ENCODE measurements at regions not wholly inside any gene's neighbourhood (a gene's known extent, or its start where the extent isn't known, plus 50 kb on each side); places are given as distances from the start of the nearest gene placed in this dataset.

DNA sequence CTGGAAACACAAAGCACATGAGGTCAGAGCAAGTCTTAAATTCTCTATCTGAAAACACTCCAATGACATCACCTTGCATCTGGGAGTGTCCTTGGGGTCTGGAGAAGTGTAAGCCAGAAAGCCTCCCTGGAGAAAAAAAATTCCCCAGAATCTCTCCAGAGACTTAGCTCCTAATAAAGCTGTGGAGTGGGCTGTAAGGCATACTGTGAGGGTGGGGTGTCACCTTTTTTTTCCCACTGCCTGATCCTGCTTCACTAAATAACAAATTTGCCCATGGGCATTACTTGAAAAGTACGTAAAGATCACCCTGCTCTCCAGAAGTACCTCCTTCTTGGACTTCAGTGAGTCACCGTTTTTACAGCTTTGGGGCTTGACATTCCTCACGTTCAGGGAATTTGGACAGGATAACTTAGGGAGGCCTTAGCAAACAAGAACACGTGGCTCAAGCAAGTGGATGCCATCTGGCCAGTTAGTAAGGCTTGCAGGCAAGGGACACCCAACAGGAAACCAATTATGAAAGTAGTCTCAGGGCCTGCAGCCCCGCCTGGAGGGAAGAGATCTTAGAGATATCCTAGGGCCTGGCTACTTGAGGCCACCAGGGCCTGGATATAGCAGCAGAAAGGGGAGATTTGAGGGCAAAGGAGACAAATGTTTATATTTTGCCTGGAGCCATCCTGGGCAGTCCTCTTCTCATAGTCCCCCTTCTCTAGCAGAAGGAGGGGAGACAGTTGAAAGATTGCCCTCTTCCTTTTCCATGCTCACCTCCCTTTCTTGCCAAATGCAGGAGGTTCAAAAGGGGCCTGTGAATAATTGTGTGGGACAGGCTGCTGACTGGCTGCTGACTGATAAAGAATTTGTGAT, 60.1 kb upstream of the PLAC1 start:
- no peaks in the 10 kb centered on the region for H3K9me3 ChIP-seq (ENCODE audit: control insufficient read depth in 2 of 3, low read length in 3 of 3)
- Mint-ChIP-seq H3K27me3 (peaks cover 0 to 3% (median 0%) of the 10 kb centered on the region in 5 donors), H3K9me3 (no peaks in the 10 kb centered on the region), H3K4me3 (peak overlapping the region in 1 of 10 donors; percentile 24), H3K4me1 (peaks cover 0 to 11% (median 5%) of the 10 kb centered on the region in 7 donors), H3K27ac (peak overlapping the region in 1 of 9 donors; percentile 68), H3K36me3 (peaks cover 0 to 1% (median 0%) of the 10 kb centered on the region in 5 donors)
- no peaks in the 10 kb centered on the region for H3K36me3 ChIP-seq (ENCODE audit: control insufficient read depth in 2 of 3, insufficient read depth in 3 of 3, low read length in 3 of 3)
- no peaks in the 10 kb centered on the region for H3K4me1 ChIP-seq (ENCODE audit: control insufficient read depth in 2 of 2, insufficient read depth in 2 of 2, low read length in 2 of 2)
- no peaks in the 10 kb centered on the region for H3K27me3 ChIP-seq (ENCODE audit: control insufficient read depth in 2 of 2, insufficient read depth in 2 of 2, low read length in 2 of 2)
- H3K27ac ChIP-seq (ENCODE audit: low read depth, low read length) = no peak overlapping the region
- intact Hi-C loops (cut with micrococcal nuclease) = no loop called here
- H3K4me3 ChIP-seq (ENCODE audit: low read length) = no peak overlapping the region
- ChIA-PET CTCF (no interaction called here), POLR2A (no interaction called here)
- no peak for ATAC-seq
- DNase-seq = no peak

DNA sequence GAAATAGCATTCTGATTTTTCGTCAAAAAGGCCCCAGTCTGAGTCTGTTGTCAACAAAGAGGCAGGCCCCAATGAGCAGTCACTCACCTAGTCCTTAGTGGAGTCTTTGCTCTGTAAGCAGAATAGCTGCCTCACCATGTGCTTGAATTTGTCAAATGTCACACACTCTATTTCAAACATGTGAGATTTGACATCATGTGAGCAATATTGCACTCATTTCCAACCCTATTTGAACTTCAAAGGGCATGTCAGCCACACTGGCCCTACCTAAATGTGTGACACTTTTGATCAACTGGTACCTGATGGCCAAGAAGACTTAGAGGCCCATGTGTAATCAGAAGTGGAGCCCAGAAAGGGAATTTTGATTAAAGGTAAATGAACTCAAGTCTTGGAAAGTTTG, 59.4 kb upstream of the PLAC1 start:
- CTCF ChIA-PET = no interaction called here

DNA sequence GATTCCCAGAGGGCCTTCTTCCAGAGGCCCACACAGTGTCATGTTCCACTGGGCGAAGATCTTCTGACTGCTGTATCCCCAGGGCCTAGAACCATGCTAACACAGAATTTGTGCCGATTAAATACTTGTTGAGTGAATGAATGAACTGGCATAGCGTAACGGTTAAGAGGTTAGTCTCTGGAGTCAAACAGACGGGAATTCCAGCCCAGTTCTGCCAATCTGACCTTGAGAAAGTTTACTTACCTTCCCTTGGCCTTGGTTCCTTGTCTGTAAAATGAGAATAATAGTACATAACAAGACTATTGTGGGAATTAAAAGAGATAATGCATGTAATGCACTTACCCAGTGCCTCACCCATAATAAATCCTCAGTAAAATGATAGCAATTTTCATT, 58.3 kb upstream of the PLAC1 start:
- ChIA-PET POLR2A (no interaction called here), CTCF (no interaction called here)

More for the DNA sequence above, 59.4 kb upstream of the PLAC1 start:
- no peaks in the 10 kb centered on the region for H3K9me3 ChIP-seq (ENCODE audit: control insufficient read depth in 2 of 3, low read length in 3 of 3)
- no peak overlapping the region for H3K4me3 ChIP-seq (ENCODE audit: low read length)
- Mint-ChIP-seq H3K36me3 (peaks cover 0 to 1% (median 0%) of the 10 kb centered on the region in 5 donors), H3K27ac (no peak overlapping the region), H3K4me1 (peaks cover 0 to 11% (median 5%) of the 10 kb centered on the region in 7 donors), H3K9me3 (no peaks in the 10 kb centered on the region), H3K4me3 (no peak overlapping the region), H3K27me3 (peaks cover 0 to 3% (median 0%) of the 10 kb centered on the region in 5 donors)
- ATAC-seq (no peak), DNase-seq (no peak)
- intact Hi-C loops (cut with micrococcal nuclease) = no loop called here
- H3K27me3 ChIP-seq (ENCODE audit: control insufficient read depth in 2 of 2, insufficient read depth in 2 of 2, low read length in 2 of 2) = no peaks in the 10 kb centered on the region
- POLR2A ChIA-PET = no interaction called here
- H3K27ac ChIP-seq (ENCODE audit: low read depth, low read length) = no peak overlapping the region
- no peaks in the 10 kb centered on the region for H3K4me1 ChIP-seq (ENCODE audit: control insufficient read depth in 2 of 2, insufficient read depth in 2 of 2, low read length in 2 of 2)
- no peaks in the 10 kb centered on the region for H3K36me3 ChIP-seq (ENCODE audit: control insufficient read depth in 2 of 3, insufficient read depth in 3 of 3, low read length in 3 of 3)

GRCh38 chrX:134715930-134716619, 57.8 kb upstream of the PLAC1 start:
- Histone ChIP-seq H3K36me3 (ENCODE audit: control insufficient read depth in 2 of 3, insufficient read depth in 3 of 3, low read length in 3 of 3) (no peaks in the 10 kb centered on the region), H3K4me3 (ENCODE audit: low read length) (no peak overlapping the region), H3K27me3 (ENCODE audit: control insufficient read depth in 2 of 2, insufficient read depth in 2 of 2, low read length in 2 of 2) (no peaks in the 10 kb centered on the region), H3K9me3 (ENCODE audit: control insufficient read depth in 2 of 3, low read length in 3 of 3) (no peaks in the 10 kb centered on the region), H3K27ac (ENCODE audit: low read depth, low read length) (no peak overlapping the region), H3K4me1 (ENCODE audit: control insufficient read depth in 2 of 2, insufficient read depth in 2 of 2, low read length in 2 of 2) (no peaks in the 10 kb centered on the region)
- ChIA-PET POLR2A (no interaction called here), CTCF (no interaction called here)
- Mint-ChIP-seq H3K36me3 (peaks cover 0 to 1% (median 0%) of the 10 kb centered on the region in 5 donors), H3K4me1 (peaks cover 0 to 13% (median 5%) of the 10 kb centered on the region in 7 donors), H3K4me3 (no peak overlapping the region), H3K27me3 (peaks cover 0 to 3% (median 0%) of the 10 kb centered on the region in 5 donors), H3K27ac (no peak overlapping the region), H3K9me3 (no peaks in the 10 kb centered on the region)
- ATAC-seq (no peak), DNase-seq (no peak)
- intact Hi-C loops (cut with micrococcal nuclease) = no loop called here

More for the DNA sequence above, 58.3 kb upstream of the PLAC1 start:
- Mint-ChIP-seq H3K27ac (no peak overlapping the region), H3K4me3 (no peak overlapping the region), H3K4me1 (peaks cover 0 to 13% (median 5%) of the 10 kb centered on the region in 7 donors), H3K9me3 (no peaks in the 10 kb centered on the region), H3K27me3 (peaks cover 0 to 3% (median 0%) of the 10 kb centered on the region in 5 donors), H3K36me3 (peaks cover 0 to 1% (median 0%) of the 10 kb centered on the region in 5 donors)
- intact Hi-C loops (cut with micrococcal nuclease) = no loop called here
- no peak overlapping the region for H3K4me3 ChIP-seq (ENCODE audit: low read length)
- no peak overlapping the region for H3K27ac ChIP-seq (ENCODE audit: low read depth, low read length)
- no peak for DNase-seq
- H3K4me1 ChIP-seq (ENCODE audit: control insufficient read depth in 2 of 2, insufficient read depth in 2 of 2, low read length in 2 of 2) = no peaks in the 10 kb centered on the region
- no peaks in the 10 kb centered on the region for H3K27me3 ChIP-seq (ENCODE audit: control insufficient read depth in 2 of 2, insufficient read depth in 2 of 2, low read length in 2 of 2)
- no peaks in the 10 kb centered on the region for H3K36me3 ChIP-seq (ENCODE audit: control insufficient read depth in 2 of 3, insufficient read depth in 3 of 3, low read length in 3 of 3)
- no peaks in the 10 kb centered on the region for H3K9me3 ChIP-seq (ENCODE audit: control insufficient read depth in 2 of 3, low read length in 3 of 3)
- ATAC-seq = no peak

DNA sequence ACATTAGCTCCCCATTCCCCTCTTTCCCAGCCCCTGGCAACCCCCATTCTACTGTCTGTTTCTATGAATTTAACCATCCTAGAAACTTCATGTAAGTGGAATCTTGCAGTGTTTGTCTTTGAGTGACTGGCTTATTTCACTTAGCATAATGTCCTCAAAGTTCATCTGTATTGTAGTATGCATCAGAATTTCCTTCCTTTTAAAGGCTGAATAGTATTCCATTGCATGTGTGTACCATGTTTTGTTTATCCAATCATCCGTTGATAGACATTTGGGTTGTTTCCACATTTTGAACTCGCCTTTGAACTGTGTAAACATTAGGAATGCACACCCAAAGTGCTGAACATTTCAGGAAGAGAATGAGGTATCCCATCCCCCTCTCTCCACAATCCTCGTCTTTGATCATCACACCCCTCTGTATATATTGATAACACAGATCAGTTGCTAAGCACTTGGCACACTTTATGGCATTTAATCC, 56.4 kb upstream of the PLAC1 start:
- Mint-ChIP-seq H3K9me3 (no peaks in the 10 kb centered on the region), H3K36me3 (no peaks in the 10 kb centered on the region), H3K27me3 (peaks cover 0 to 3% (median 0%) of the 10 kb centered on the region in 5 donors), H3K27ac (peak overlapping the region in 1 of 9 donors; percentile 74), H3K4me1 (peaks cover 0 to 13% (median 5%) of the 10 kb centered on the region in 7 donors), H3K4me3 (no peak overlapping the region)
- Histone ChIP-seq H3K27ac (ENCODE audit: low read depth, low read length) (no peak overlapping the region), H3K36me3 (ENCODE audit: control insufficient read depth in 2 of 3, insufficient read depth in 3 of 3, low read length in 3 of 3) (no peaks in the 10 kb centered on the region), H3K4me3 (ENCODE audit: low read length) (no peak overlapping the region), H3K4me1 (ENCODE audit: control insufficient read depth in 2 of 2, insufficient read depth in 2 of 2, low read length in 2 of 2) (no peaks in the 10 kb centered on the region), H3K27me3 (ENCODE audit: control insufficient read depth in 2 of 2, insufficient read depth in 2 of 2, low read length in 2 of 2) (no peaks in the 10 kb centered on the region), H3K9me3 (ENCODE audit: control insufficient read depth in 2 of 3, low read length in 3 of 3) (no peaks in the 10 kb centered on the region)
- ChIA-PET POLR2A (no interaction called here), CTCF (no interaction called here)
- DNase-seq (no peak), ATAC-seq (no peak)
- intact Hi-C loops (cut with micrococcal nuclease) = no loop called here

GRCh38 chrX:134713618-134714107, 55.4 kb upstream of the PLAC1 start:
- POLR2A ChIA-PET = no interaction called here
- no peak overlapping the region for H3K27ac Mint-ChIP-seq

More at GRCh38 chrX:134713618-134714107, 55.4 kb upstream of the PLAC1 start:
- H3K36me3 Mint-ChIP-seq = no peaks in the 10 kb centered on the region
- intact Hi-C loops (cut with micrococcal nuclease) = no loop called here
- no peaks in the 10 kb centered on the region for H3K9me3 Mint-ChIP-seq
- ATAC-seq (no peak), DNase-seq (no peak)
- Histone ChIP-seq H3K9me3 (ENCODE audit: control insufficient read depth in 2 of 3, low read length in 3 of 3) (no peaks in the 10 kb centered on the region), H3K27me3 (ENCODE audit: control insufficient read depth in 2 of 2, insufficient read depth in 2 of 2, low read length in 2 of 2) (no peaks in the 10 kb centered on the region), H3K36me3 (ENCODE audit: control insufficient read depth in 2 of 3, insufficient read depth in 3 of 3, low read length in 3 of 3) (no peaks in the 10 kb centered on the region), H3K27ac (ENCODE audit: low read depth, low read length) (no peak overlapping the region), H3K4me3 (ENCODE audit: low read length) (no peak overlapping the region), H3K4me1 (ENCODE audit: control insufficient read depth in 2 of 2, insufficient read depth in 2 of 2, low read length in 2 of 2) (no peaks in the 10 kb centered on the region)
- H3K27me3 Mint-ChIP-seq = peaks cover 0 to 3% (median 0%) of the 10 kb centered on the region in 5 donors
- H3K4me3 Mint-ChIP-seq = no peak overlapping the region
- H3K4me1 Mint-ChIP-seq = peaks cover 0 to 7% (median under 1%) of the 10 kb centered on the region in 7 donors
- CTCF ChIA-PET = no interaction called here
